Activated CD8-positive, alpha-beta T cell treated with anti-CD3 and anti-CD28 coated beads for 36 hours (primary cell): ENCODE measurements at regions not wholly inside any gene's neighbourhood (a gene's known extent, or its start where the extent isn't known, plus 50 kb on each side); places are given as distances from the start of the nearest gene placed in this dataset.

Experiments
- ATAC-seq: fragments of 200-7000 bp; cut with Tn5 transposase; one replicate; pipeline ENCODE4 v1.10.0; 2021; ENCODE audit warnings: mild to moderate bottlenecking, moderate library complexity
- CTCF ChIA-PET: fragments of 350-600 bp; sonication (Branson Sonifier 250); formaldehyde crosslinking; loops from one replicate; lab custom pipeline; 2021; ENCODE audit warnings: antibody characterized with exemption; lab: Charles Lee
- POLR2A ChIA-PET: fragments of 350-600 bp; sonication (Branson Sonifier 250); formaldehyde crosslinking; loops from one replicate; lab custom pipeline; 2021; ENCODE audit warnings: antibody characterized with exemption; lab: Charles Lee
- DNase-seq: peaks from one replicate; pipeline ENCODE4 v3.0.0-alpha.2; 2020
- H3K27ac Mint-ChIP-seq: one replicate; pipeline ENCODE4 v1.8.0; 2021; ENCODE audit warnings: mild to moderate bottlenecking, mixed read lengths
- H3K27me3 Mint-ChIP-seq: one replicate; pipeline ENCODE4 v1.8.0; 2021; ENCODE audit warnings: mixed read lengths
- H3K36me3 Mint-ChIP-seq: one replicate; pipeline ENCODE4 v1.8.0; 2021; ENCODE audit warnings: low read depth, mixed read lengths
- H3K4me1 Mint-ChIP-seq: one replicate; pipeline ENCODE4 v1.8.0; 2021; ENCODE audit warnings: low read depth, mixed read lengths
- H3K4me3 Mint-ChIP-seq: one replicate; pipeline ENCODE4 v1.8.0; 2021; ENCODE audit warnings: mild to moderate bottlenecking, moderate library complexity, mixed read lengths
- H3K9me3 Mint-ChIP-seq: one replicate; pipeline ENCODE4 v1.8.0; 2021; ENCODE audit warnings: mixed read lengths
- intact Hi-C: fragments of 100-400 bp; cut with micrococcal nuclease; formaldehyde crosslinking; loops from one replicate; pipeline ENCODE4 v1.10.0; 2022
- TF ChIP-seq, protein P1 (sequence below): fragments of 200-600 bp; IDR thresholded peaks from one replicate; pipeline ENCODE4 v1.8.0; 2022; ENCODE audit warnings: antibody characterized with exemption, mild to moderate bottlenecking

DNA sequence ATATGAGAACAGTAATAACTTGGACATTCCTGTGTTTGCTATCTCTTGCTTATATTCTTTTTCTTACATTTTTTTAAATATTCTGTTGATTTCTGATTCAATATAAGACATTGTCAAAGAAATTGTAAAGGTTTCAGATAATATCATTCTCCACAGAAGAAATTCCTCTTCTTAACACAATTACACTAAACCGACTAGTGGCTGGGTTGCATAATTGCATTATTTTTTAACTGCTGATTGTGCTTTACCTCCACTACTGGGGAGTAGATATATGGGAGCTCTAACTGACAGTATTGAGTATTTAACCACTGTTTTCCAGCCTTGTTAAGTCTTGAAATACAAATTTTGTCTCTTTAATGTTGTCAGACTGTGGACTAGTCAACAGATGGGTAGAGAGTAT, 723.8 kb upstream of the EDIL3 start:
- H3K9me3 Mint-ChIP-seq: no peaks in the 10 kb centered on the region
- H3K4me3 Mint-ChIP-seq: no peak overlapping the region
- no peak overlapping the region for H3K27ac Mint-ChIP-seq
- H3K27me3 Mint-ChIP-seq: no peaks in the 10 kb centered on the region
- DNase-seq: no peak
- no peaks in the 10 kb centered on the region for H3K36me3 Mint-ChIP-seq
- intact Hi-C loops: no loop called here
- ChIA-PET CTCF (no interaction called here), POLR2A (no interaction called here)
- H3K4me1 Mint-ChIP-seq: no peaks in the 10 kb centered on the region
- ATAC-seq: no peak
- TF ChIP-seq, protein P1, sequence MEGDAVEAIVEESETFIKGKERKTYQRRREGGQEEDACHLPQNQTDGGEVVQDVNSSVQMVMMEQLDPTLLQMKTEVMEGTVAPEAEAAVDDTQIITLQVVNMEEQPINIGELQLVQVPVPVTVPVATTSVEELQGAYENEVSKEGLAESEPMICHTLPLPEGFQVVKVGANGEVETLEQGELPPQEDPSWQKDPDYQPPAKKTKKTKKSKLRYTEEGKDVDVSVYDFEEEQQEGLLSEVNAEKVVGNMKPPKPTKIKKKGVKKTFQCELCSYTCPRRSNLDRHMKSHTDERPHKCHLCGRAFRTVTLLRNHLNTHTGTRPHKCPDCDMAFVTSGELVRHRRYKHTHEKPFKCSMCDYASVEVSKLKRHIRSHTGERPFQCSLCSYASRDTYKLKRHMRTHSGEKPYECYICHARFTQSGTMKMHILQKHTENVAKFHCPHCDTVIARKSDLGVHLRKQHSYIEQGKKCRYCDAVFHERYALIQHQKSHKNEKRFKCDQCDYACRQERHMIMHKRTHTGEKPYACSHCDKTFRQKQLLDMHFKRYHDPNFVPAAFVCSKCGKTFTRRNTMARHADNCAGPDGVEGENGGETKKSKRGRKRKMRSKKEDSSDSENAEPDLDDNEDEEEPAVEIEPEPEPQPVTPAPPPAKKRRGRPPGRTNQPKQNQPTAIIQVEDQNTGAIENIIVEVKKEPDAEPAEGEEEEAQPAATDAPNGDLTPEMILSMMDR: no peak

DNA sequence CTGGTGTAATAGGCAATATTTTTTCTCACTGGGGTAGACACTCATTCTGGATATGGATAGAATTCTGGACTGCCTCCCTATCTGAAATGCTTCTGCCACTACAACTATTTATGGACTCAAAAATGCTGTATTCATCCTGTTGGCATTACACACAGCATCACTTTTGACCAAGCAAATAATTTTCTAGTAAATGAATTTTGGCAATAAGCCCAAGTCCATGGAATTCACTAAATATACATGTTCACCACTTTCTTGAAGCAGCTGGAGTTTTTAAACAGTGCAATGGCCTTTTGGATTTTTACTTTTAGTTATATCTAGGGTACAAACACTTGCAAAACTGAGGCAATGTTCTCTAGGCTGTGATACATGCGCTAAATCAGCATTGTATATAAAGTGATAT, 724.9 kb upstream of the EDIL3 start:
- ChIA-PET POLR2A (no interaction called here), CTCF (no interaction called here)
- DNase-seq (no peak), ATAC-seq (no peak)
- intact Hi-C loops: no loop called here
- H3K4me1 Mint-ChIP-seq: no peaks in the 10 kb centered on the region
- H3K36me3 Mint-ChIP-seq: no peaks in the 10 kb centered on the region
- no peak overlapping the region for H3K4me3 Mint-ChIP-seq
- no peak overlapping the region for H3K27ac Mint-ChIP-seq
- H3K9me3 Mint-ChIP-seq: no peaks in the 10 kb centered on the region
- no peaks in the 10 kb centered on the region for H3K27me3 Mint-ChIP-seq
- TF ChIP-seq, protein P1: no peak

DNA sequence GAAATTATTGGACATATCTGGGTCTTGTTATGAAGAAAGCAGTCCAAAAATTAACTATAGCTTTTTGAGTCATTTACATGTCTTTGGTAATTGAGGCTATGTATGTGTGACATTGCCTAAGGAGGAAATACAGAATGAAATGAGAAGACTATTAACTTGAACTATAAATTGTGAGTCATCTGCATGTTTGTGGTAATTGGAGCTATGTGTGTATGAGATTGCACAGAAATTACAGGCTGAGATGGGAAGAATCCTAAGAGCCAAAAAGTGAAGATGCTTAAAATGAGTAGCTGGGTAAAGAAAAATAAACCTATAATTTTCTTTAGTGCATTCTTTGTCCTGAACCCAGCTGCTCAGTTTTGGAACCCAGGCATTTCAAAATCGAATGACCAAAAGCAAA, 747.6 kb upstream of the EDIL3 start:
- Mint-ChIP-seq H3K4me1 (no peaks in the 10 kb centered on the region), H3K4me3 (no peak overlapping the region), H3K27ac (no peak overlapping the region), H3K36me3 (no peaks in the 10 kb centered on the region), H3K9me3 (no peaks in the 10 kb centered on the region), H3K27me3 (no peaks in the 10 kb centered on the region)
- CTCF ChIA-PET: no interaction called here
- POLR2A ChIA-PET: no interaction called here
- DNase-seq (no peak), ATAC-seq (no peak)
- TF ChIP-seq, protein P1: no peak
- intact Hi-C loops: no loop called here

DNA sequence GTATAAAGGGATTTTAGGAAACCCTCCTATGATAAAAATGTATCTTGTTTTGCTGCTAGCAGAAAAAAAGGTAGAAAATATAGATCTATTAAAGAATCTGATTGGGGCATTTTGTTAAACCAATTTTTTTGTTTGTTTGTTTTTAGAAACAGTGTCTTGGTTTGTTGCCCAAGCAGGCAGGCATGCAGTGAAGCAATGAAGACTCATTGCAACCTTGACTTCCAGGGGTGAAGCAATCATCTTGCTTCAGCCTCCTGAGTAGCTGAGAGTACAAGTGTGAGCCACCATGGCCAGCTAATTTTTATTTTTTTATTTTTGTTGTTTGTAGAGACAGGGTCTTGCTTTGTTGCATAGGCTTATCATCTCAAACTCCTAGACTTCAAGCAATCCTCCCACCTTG, 755.8 kb upstream of the EDIL3 start:
- Mint-ChIP-seq H3K4me3 (no peak overlapping the region), H3K27me3 (no peaks in the 10 kb centered on the region)

DNA sequence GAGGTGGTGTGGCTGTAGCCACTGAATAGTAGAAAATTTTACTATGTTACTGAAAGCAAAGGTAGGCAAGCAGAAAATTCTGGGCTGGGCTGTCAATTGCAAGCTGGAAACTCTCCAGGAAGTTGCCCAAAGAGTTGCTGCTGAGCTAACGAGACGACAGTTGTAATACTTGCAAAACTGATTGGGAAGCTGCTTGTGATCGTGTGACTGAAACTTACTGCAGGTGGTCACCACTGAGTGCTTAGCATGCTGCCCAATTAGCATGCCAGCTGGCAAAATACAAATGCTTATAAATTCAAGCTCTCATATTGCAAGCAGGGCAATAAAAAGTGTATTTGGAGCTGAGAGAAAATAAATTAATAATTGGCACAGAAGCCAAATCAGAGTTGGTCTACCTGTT, 758.5 kb upstream of the EDIL3 start:
- no peaks in the 10 kb centered on the region for H3K27me3 Mint-ChIP-seq
- H3K4me1 Mint-ChIP-seq: no peaks in the 10 kb centered on the region
- no peak for ATAC-seq
- CTCF ChIA-PET: no interaction called here
- H3K4me3 Mint-ChIP-seq: no peak overlapping the region
- no peaks in the 10 kb centered on the region for H3K36me3 Mint-ChIP-seq
- TF ChIP-seq, protein P1: no peak
- H3K9me3 Mint-ChIP-seq: peaks cover 2% of the 10 kb centered on the region
- intact Hi-C loops: no loop called here
- no peak for DNase-seq
- no peak overlapping the region for H3K27ac Mint-ChIP-seq
- POLR2A ChIA-PET: no interaction called here

More for the DNA sequence above, 755.8 kb upstream of the EDIL3 start:
- ATAC-seq (no peak), DNase-seq (no peak)
- TF ChIP-seq, protein P1: no peak
- intact Hi-C loops: no loop called here
- POLR2A ChIA-PET: no interaction called here
- Mint-ChIP-seq H3K27ac (no peak overlapping the region), H3K4me1 (no peaks in the 10 kb centered on the region), H3K36me3 (no peaks in the 10 kb centered on the region), H3K9me3 (peaks cover 2% of the 10 kb centered on the region)
- CTCF ChIA-PET: no interaction called here
